ENCODE measurements at regions not wholly inside any gene's neighbourhood (a gene's known extent, or its start where the extent isn't known, plus 50 kb on each side); places are given as distances from the start of the nearest gene placed in this dataset.

DNA sequence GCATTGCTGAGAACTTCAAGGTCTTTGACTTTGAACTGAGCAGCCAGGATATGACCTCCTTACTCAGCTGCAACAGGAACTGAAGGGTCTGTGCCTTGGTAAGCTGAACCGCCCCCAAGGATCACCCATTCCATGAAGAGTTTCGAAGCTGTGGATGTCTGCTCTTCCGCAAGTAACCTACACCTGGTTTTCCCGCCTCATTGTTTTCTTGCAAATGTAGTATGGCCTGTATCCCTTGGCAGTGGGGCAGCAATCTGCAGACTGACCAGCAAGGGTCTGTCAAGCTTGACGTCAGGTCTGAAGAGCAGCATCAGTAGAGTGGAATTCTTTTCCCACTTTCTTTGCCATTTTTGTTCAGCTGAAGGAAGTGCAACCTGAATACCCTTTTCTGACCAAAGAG lies 62.6 kb upstream of the RAB12 start:
- H3K9ac ChIP-seq (ENCODE audit: low read depth, low read length): no peak overlapping the region
- no peak overlapping the region for H4K5ac ChIP-seq (ENCODE audit: low read depth, low read length)
- H4K91ac ChIP-seq (ENCODE audit: insufficient read depth, low read depth, low read length): no peak overlapping the region
- H4K8ac ChIP-seq (ENCODE audit: low read depth in 2 of 2, low read length in 2 of 2): no peak overlapping the region
- intact Hi-C loops (cut with micrococcal nuclease): no loop called here
- no peak overlapping the region for H2AK5ac ChIP-seq (ENCODE audit: low read depth, low read length)
- H2BK15ac ChIP-seq (ENCODE audit: low read depth, low read length): no peak overlapping the region
- H4K20me1 ChIP-seq (ENCODE audit: insufficient read depth, low read length): no peaks in the 10 kb centered on the region
- no peak for TF ChIP-seq RCOR1 (IDR thresholded peaks at IDR 0.05; ENCODE audit: insufficient replicate concordance, low read length)
- no peak for TF ChIP-seq MAZ (IDR thresholded peaks at IDR 0.05; ENCODE audit: borderline replicate concordance, low read depth, low read length)
- TF ChIP-seq CEBPB (IDR thresholded peaks at IDR 0.05; ENCODE audit: low read depth, low read length): no peak
- TF ChIP-seq MAFK (IDR thresholded peaks at IDR 0.05; ENCODE audit: low read depth, low read length): no peak
- TF ChIP-seq, protein P1, sequence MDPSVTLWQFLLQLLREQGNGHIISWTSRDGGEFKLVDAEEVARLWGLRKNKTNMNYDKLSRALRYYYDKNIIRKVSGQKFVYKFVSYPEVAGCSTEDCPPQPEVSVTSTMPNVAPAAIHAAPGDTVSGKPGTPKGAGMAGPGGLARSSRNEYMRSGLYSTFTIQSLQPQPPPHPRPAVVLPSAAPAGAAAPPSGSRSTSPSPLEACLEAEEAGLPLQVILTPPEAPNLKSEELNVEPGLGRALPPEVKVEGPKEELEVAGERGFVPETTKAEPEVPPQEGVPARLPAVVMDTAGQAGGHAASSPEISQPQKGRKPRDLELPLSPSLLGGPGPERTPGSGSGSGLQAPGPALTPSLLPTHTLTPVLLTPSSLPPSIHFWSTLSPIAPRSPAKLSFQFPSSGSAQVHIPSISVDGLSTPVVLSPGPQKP (IDR thresholded peaks at IDR 0.05; ENCODE audit: borderline replicate concordance, low read depth, low read length): no peak
- no peak for TF ChIP-seq NFE2L2 (IDR thresholded peaks at IDR 0.05; ENCODE audit: low read depth, low read length)
- no peak for TF ChIP-seq RFX5 (IDR thresholded peaks at IDR 0.05; ENCODE audit: low read depth, low read length)
- no peak for TF ChIP-seq BHLHE40 (IDR thresholded peaks at IDR 0.05; ENCODE audit: low read depth, low read length)
- TF ChIP-seq, protein P2, sequence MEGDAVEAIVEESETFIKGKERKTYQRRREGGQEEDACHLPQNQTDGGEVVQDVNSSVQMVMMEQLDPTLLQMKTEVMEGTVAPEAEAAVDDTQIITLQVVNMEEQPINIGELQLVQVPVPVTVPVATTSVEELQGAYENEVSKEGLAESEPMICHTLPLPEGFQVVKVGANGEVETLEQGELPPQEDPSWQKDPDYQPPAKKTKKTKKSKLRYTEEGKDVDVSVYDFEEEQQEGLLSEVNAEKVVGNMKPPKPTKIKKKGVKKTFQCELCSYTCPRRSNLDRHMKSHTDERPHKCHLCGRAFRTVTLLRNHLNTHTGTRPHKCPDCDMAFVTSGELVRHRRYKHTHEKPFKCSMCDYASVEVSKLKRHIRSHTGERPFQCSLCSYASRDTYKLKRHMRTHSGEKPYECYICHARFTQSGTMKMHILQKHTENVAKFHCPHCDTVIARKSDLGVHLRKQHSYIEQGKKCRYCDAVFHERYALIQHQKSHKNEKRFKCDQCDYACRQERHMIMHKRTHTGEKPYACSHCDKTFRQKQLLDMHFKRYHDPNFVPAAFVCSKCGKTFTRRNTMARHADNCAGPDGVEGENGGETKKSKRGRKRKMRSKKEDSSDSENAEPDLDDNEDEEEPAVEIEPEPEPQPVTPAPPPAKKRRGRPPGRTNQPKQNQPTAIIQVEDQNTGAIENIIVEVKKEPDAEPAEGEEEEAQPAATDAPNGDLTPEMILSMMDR (conservative IDR thresholded peaks at IDR 0.05; ENCODE audit: low read depth, low read length): no peak
- TF ChIP-seq RAD21 (IDR thresholded peaks at IDR 0.05; ENCODE audit: low read length): no peak
- TF ChIP-seq CHD1 (IDR thresholded peaks at IDR 0.05; ENCODE audit: low read depth, low read length): no peak
- no peak for TF ChIP-seq SMC3 (IDR thresholded peaks at IDR 0.05; ENCODE audit: low read depth, low read length)
- TF ChIP-seq, protein P3, sequence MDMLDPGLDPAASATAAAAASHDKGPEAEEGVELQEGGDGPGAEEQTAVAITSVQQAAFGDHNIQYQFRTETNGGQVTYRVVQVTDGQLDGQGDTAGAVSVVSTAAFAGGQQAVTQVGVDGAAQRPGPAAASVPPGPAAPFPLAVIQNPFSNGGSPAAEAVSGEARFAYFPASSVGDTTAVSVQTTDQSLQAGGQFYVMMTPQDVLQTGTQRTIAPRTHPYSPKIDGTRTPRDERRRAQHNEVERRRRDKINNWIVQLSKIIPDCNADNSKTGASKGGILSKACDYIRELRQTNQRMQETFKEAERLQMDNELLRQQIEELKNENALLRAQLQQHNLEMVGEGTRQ (IDR thresholded peaks at IDR 0.05; ENCODE audit: low read depth, low read length): no peak
- TF ChIP-seq POLR2A (IDR thresholded peaks at IDR 0.05; ENCODE audit: low read depth, low read length): no peak
- TF ChIP-seq MXI1 (IDR thresholded peaks at IDR 0.05; ENCODE audit: borderline replicate concordance, low read depth, low read length): no peak
- TF ChIP-seq FOS (IDR thresholded peaks at IDR 0.05; ENCODE audit: low read depth, low read length): no peak
- peaks cover 10% of the 10 kb centered on the region for H3K27me3 ChIP-seq (ENCODE audit: control insufficient read depth, insufficient read depth, low read length)
- H3K79me1 ChIP-seq (ENCODE audit: low read depth in 1 of 2, low read length in 2 of 2): no peaks in the 10 kb centered on the region
- H3K36me3 ChIP-seq (ENCODE audit: control insufficient read depth, insufficient read depth, low read length): no peaks in the 10 kb centered on the region
- DNase-seq (no peak), ATAC-seq (ENCODE audit: low read depth) (no peak)
- H3K14ac ChIP-seq (replicated peaks; ENCODE audit: low read depth, low read length): no peak overlapping the region
- H3K4ac ChIP-seq (ENCODE audit: low read depth, low read length): no peak overlapping the region
- POLR2A ChIA-PET (ENCODE audit: unreplicated experiment): no interaction called here
- H3K4me3 ChIP-seq (ENCODE audit: insufficient read depth, low read depth, low read length): no peak overlapping the region
- no peak overlapping the region for H2BK20ac ChIP-seq (ENCODE audit: low read depth, low read length)
- H3K18ac ChIP-seq (ENCODE audit: low read depth, low read length): no peak overlapping the region
- H2BK120ac ChIP-seq (ENCODE audit: low read depth, low read length): no peak overlapping the region
- in situ Hi-C loops (cut with MboI; ENCODE audit: low sequenced_read_pairs): no loop called here
- dilution Hi-C loops (cut with HindIII; ENCODE audit: low sequenced_read_pairs, unreplicated experiment): no loop called here
- H2AFZ ChIP-seq (replicated peaks; ENCODE audit: low read length, poor library complexity): no peak overlapping the region
- CTCF ChIA-PET: no interaction called here
- no peak overlapping the region for H2BK5ac ChIP-seq (ENCODE audit: low read depth, low read length, poor library complexity, severe bottlenecking)
- no peaks in the 10 kb centered on the region for H3K4me1 ChIP-seq (ENCODE audit: control insufficient read depth, insufficient read depth, low read length)
- no peak overlapping the region for H3K56ac ChIP-seq (ENCODE audit: extremely low read depth, insufficient read depth, low read length)
- no peak overlapping the region for H3K23ac ChIP-seq (ENCODE audit: low read depth, low read length)
- no peaks in the 10 kb centered on the region for H3K9me1 ChIP-seq (ENCODE audit: insufficient read depth, low read length)
- no peaks in the 10 kb centered on the region for H3K9me3 ChIP-seq (ENCODE audit: control insufficient read depth, insufficient read depth, low read length)
- BruUV-seq (replicated peaks): no TSS peak
- WGBS, 2 experiments (ENCODE audit: extremely low coverage in 2 of 2, insufficient read length in 1 of 2): 80% methylated on average over 4 of the region's 5 CpGs; no CpG with 5 or more reads in 1 of the 2 experiments
- no peak overlapping the region for H3K4me2 ChIP-seq (ENCODE audit: low read depth, low read length)
- H3K27ac ChIP-seq (ENCODE audit: insufficient read depth, low read length): no peak overlapping the region
- H2AK9ac ChIP-seq (replicated peaks; ENCODE audit: low read depth, low read length, poor library complexity): no peak overlapping the region
